ENCODE measurements at regions not wholly inside any gene's neighbourhood (a gene's known extent, or its start where the extent isn't known, plus 50 kb on each side); places are given as distances from the start of the nearest gene placed in this dataset.

- no peak overlapping the region for H3K27ac ChIP-seq (replicated peaks; ENCODE audit: low read length)
- no peak overlapping the region for H4K91ac ChIP-seq (ENCODE audit: low read depth, low read length, poor library complexity)
- H3K4me3 ChIP-seq (ENCODE audit: low read length in 2 of 2): no peak overlapping the region
- no peak overlapping the region for H2BK12ac ChIP-seq (ENCODE audit: low read length)
- H3K9ac ChIP-seq (ENCODE audit: low read depth, low read length, poor library complexity): no peak overlapping the region
- H3K4ac ChIP-seq (ENCODE audit: low read length): no peak overlapping the region
- no peak overlapping the region for H3K18ac ChIP-seq (ENCODE audit: low read length)
- peaks cover 0 to 3% of the 10 kb centered on the region in 2 donors for H3K9me3 ChIP-seq (replicated peaks in 1 of 2; ENCODE audit: control insufficient read depth in 2 of 2, insufficient read depth in 1 of 2, low read depth in 1 of 2, low read length in 2 of 2)
- H3K14ac ChIP-seq (ENCODE audit: low read length): no peak overlapping the region
- H3K4me1 ChIP-seq (ENCODE audit: control insufficient read depth in 2 of 2, insufficient read depth in 1 of 2, low read depth in 1 of 2, low read length in 2 of 2): no peaks in the 10 kb centered on the region
- DNase-seq (ENCODE audit: low spot score): no peak
- no peaks in the 10 kb centered on the region for H3K27me3 ChIP-seq (ENCODE audit: control insufficient read depth in 3 of 3, insufficient read depth in 3 of 3, low read depth in 1 of 3, low read length in 3 of 3)
- H3K36me3 ChIP-seq (replicated peaks in 1 of 2; ENCODE audit: control insufficient read depth in 2 of 2, insufficient read depth in 2 of 2, low read length in 2 of 2): no peaks in the 10 kb centered on the region
- WGBS, 2 donors (ENCODE audit: extremely low coverage in 2 of 2, insufficient read length in 2 of 2, insufficient replicate concordance in 1 of 2): no CpG with 5 or more reads among the region's 1 CpG
- H2BK5ac ChIP-seq (ENCODE audit: low read length): no peak overlapping the region
- no peak overlapping the region for H3K4me2 ChIP-seq (ENCODE audit: insufficient read depth, low read length, poor library complexity, severe bottlenecking)
- no peaks in the 10 kb centered on the region for H3K79me1 ChIP-seq (ENCODE audit: low read depth, low read length)
- H2BK15ac ChIP-seq (ENCODE audit: low read length): no peak overlapping the region
- H2BK120ac ChIP-seq (ENCODE audit: low read depth, low read length): no peak overlapping the region
- H2AFZ ChIP-seq (ENCODE audit: low read length): no peak overlapping the region
- H2AK5ac ChIP-seq (ENCODE audit: low read depth, low read length): no peak overlapping the region
- no peak overlapping the region for H3K23ac ChIP-seq (ENCODE audit: low read depth, low read length, poor library complexity)
- H4K8ac ChIP-seq (ENCODE audit: low read depth, low read length): no peak overlapping the region
Observed at GRCh38 chr5:91941588-91941987, 558.5 kb upstream of the ARRDC3 start.

GRCh38 chr5:91938441-91938840 is 555.3 kb upstream of the ARRDC3 start:
- DNase-seq (ENCODE audit: low spot score): no peak
- Histone ChIP-seq H3K4me3 (ENCODE audit: low read length in 2 of 2) (no peak overlapping the region), H3K4me2 (ENCODE audit: insufficient read depth, low read length, poor library complexity, severe bottlenecking) (no peak overlapping the region), H3K18ac (ENCODE audit: low read length) (no peak overlapping the region), H2AK5ac (ENCODE audit: low read depth, low read length) (no peak overlapping the region), H3K36me3 (replicated peaks in 1 of 2; ENCODE audit: control insufficient read depth in 2 of 2, insufficient read depth in 2 of 2, low read length in 2 of 2) (no peaks in the 10 kb centered on the region), H3K27ac (replicated peaks; ENCODE audit: low read length) (no peak overlapping the region), H3K14ac (ENCODE audit: low read length) (no peak overlapping the region), H3K4ac (ENCODE audit: low read length) (no peak overlapping the region), H2BK12ac (ENCODE audit: low read length) (no peak overlapping the region), H3K4me1 (ENCODE audit: control insufficient read depth in 2 of 2, insufficient read depth in 1 of 2, low read depth in 1 of 2, low read length in 2 of 2) (no peaks in the 10 kb centered on the region), H3K9ac (ENCODE audit: low read depth, low read length, poor library complexity) (no peak overlapping the region), H3K23ac (ENCODE audit: low read depth, low read length, poor library complexity) (no peak overlapping the region), H4K91ac (ENCODE audit: low read depth, low read length, poor library complexity) (no peak overlapping the region), H4K8ac (ENCODE audit: low read depth, low read length) (no peak overlapping the region), H2BK5ac (ENCODE audit: low read length) (no peak overlapping the region), H3K9me3 (replicated peaks in 1 of 2; ENCODE audit: control insufficient read depth in 2 of 2, insufficient read depth in 1 of 2, low read depth in 1 of 2, low read length in 2 of 2) (peaks cover 0 to 5% of the 10 kb centered on the region in 2 donors), H2BK120ac (ENCODE audit: low read depth, low read length) (no peak overlapping the region), H2AFZ (ENCODE audit: low read length) (peak overlapping the region; percentile 78), H2BK15ac (ENCODE audit: low read length) (no peak overlapping the region), H3K27me3 (ENCODE audit: control insufficient read depth in 3 of 3, insufficient read depth in 3 of 3, low read depth in 1 of 3, low read length in 3 of 3) (no peaks in the 10 kb centered on the region), H3K79me1 (ENCODE audit: low read depth, low read length) (no peaks in the 10 kb centered on the region)

GRCh38 chr5:91937121-91937520 is 554.0 kb upstream of the ARRDC3 start:
- peaks cover 0 to 5% of the 10 kb centered on the region in 2 donors for H3K9me3 ChIP-seq (replicated peaks in 1 of 2; ENCODE audit: control insufficient read depth in 2 of 2, insufficient read depth in 1 of 2, low read depth in 1 of 2, low read length in 2 of 2)
- H2AK5ac ChIP-seq (ENCODE audit: low read depth, low read length): no peak overlapping the region

GRCh38 chr5:91929522-91929817 is 546.4 kb upstream of the ARRDC3 start:
- no peak overlapping the region for H3K18ac ChIP-seq (ENCODE audit: low read length)
- H2BK5ac ChIP-seq (ENCODE audit: low read length): no peak overlapping the region
- H3K4ac ChIP-seq (ENCODE audit: low read length): no peak overlapping the region
- no peaks in the 10 kb centered on the region for H3K36me3 ChIP-seq (replicated peaks in 1 of 2; ENCODE audit: control insufficient read depth in 2 of 2, insufficient read depth in 2 of 2, low read length in 2 of 2)
- H3K4me1 ChIP-seq (ENCODE audit: control insufficient read depth in 2 of 2, insufficient read depth in 1 of 2, low read depth in 1 of 2, low read length in 2 of 2): no peaks in the 10 kb centered on the region
- H2AFZ ChIP-seq (ENCODE audit: low read length): peak overlapping the region; percentile 13
- H2BK12ac ChIP-seq (ENCODE audit: low read length): no peak overlapping the region
- no peak overlapping the region for H4K91ac ChIP-seq (ENCODE audit: low read depth, low read length, poor library complexity)
- H2BK15ac ChIP-seq (ENCODE audit: low read length): no peak overlapping the region
- H3K4me3 ChIP-seq (ENCODE audit: low read length in 2 of 2): no peak overlapping the region
- no peak overlapping the region for H2BK120ac ChIP-seq (ENCODE audit: low read depth, low read length)
- no peak overlapping the region for H3K27ac ChIP-seq (replicated peaks; ENCODE audit: low read length)
- peaks cover 0 to 4% of the 10 kb centered on the region in 2 donors for H3K9me3 ChIP-seq (replicated peaks in 1 of 2; ENCODE audit: control insufficient read depth in 2 of 2, insufficient read depth in 1 of 2, low read depth in 1 of 2, low read length in 2 of 2)
- no peaks in the 10 kb centered on the region for H3K27me3 ChIP-seq (ENCODE audit: control insufficient read depth in 3 of 3, insufficient read depth in 3 of 3, low read depth in 1 of 3, low read length in 3 of 3)
- H3K23ac ChIP-seq (ENCODE audit: low read depth, low read length, poor library complexity): no peak overlapping the region
- no peaks in the 10 kb centered on the region for H3K79me1 ChIP-seq (ENCODE audit: low read depth, low read length)
- H3K4me2 ChIP-seq (ENCODE audit: insufficient read depth, low read length, poor library complexity, severe bottlenecking): no peak overlapping the region
- H3K9ac ChIP-seq (ENCODE audit: low read depth, low read length, poor library complexity): no peak overlapping the region
- DNase-seq (ENCODE audit: low spot score): no peak
- no peak overlapping the region for H4K8ac ChIP-seq (ENCODE audit: low read depth, low read length)
- no peak overlapping the region for H3K14ac ChIP-seq (ENCODE audit: low read length)
- WGBS, 2 donors (ENCODE audit: extremely low coverage in 2 of 2, insufficient read length in 2 of 2, insufficient replicate concordance in 1 of 2): no CpG with 5 or more reads among the region's 1 CpG
- no peak overlapping the region for H2AK5ac ChIP-seq (ENCODE audit: low read depth, low read length)

More at GRCh38 chr5:91937121-91937520, 554.0 kb upstream of the ARRDC3 start:
- Histone ChIP-seq H3K23ac (ENCODE audit: low read depth, low read length, poor library complexity) (no peak overlapping the region), H3K9ac (ENCODE audit: low read depth, low read length, poor library complexity) (no peak overlapping the region), H2BK5ac (ENCODE audit: low read length) (no peak overlapping the region), H2BK120ac (ENCODE audit: low read depth, low read length) (no peak overlapping the region), H3K14ac (ENCODE audit: low read length) (no peak overlapping the region), H2AFZ (ENCODE audit: low read length) (peak overlapping the region; percentile 15), H3K4me1 (ENCODE audit: control insufficient read depth in 2 of 2, insufficient read depth in 1 of 2, low read depth in 1 of 2, low read length in 2 of 2) (no peaks in the 10 kb centered on the region), H3K27me3 (ENCODE audit: control insufficient read depth in 3 of 3, insufficient read depth in 3 of 3, low read depth in 1 of 3, low read length in 3 of 3) (no peaks in the 10 kb centered on the region), H4K91ac (ENCODE audit: low read depth, low read length, poor library complexity) (no peak overlapping the region), H3K4me3 (ENCODE audit: low read length in 2 of 2) (no peak overlapping the region), H2BK12ac (ENCODE audit: low read length) (no peak overlapping the region), H3K36me3 (replicated peaks in 1 of 2; ENCODE audit: control insufficient read depth in 2 of 2, insufficient read depth in 2 of 2, low read length in 2 of 2) (no peaks in the 10 kb centered on the region), H3K79me1 (ENCODE audit: low read depth, low read length) (no peaks in the 10 kb centered on the region), H3K4ac (ENCODE audit: low read length) (no peak overlapping the region), H2BK15ac (ENCODE audit: low read length) (no peak overlapping the region), H3K4me2 (ENCODE audit: insufficient read depth, low read length, poor library complexity, severe bottlenecking) (no peak overlapping the region), H4K8ac (ENCODE audit: low read depth, low read length) (no peak overlapping the region), H3K18ac (ENCODE audit: low read length) (no peak overlapping the region), H3K27ac (replicated peaks; ENCODE audit: low read length) (no peak overlapping the region)
- DNase-seq (ENCODE audit: low spot score): no peak

Measured in neuronal stem cell (in vitro differentiated cells).